ENCODE measurements at regions not wholly inside any gene's neighbourhood (a gene's known extent, or its start where the extent isn't known, plus 50 kb on each side); places are given as distances from the start of the nearest gene placed in this dataset.

DNA sequence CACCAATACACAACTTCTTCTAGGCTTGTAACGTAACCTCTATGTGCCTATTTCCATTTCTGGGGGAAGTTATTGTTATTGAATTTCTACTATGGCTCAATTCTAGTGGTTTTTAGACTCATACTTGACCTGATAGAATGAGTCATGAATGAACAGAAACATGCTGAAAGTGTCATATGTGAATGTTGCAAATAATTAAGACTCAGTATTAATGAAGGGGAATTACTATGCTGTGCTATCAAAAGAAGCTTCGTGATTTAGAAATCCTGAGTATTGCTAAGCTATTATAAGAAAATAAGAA lies 135.1 kb upstream of the ZWINT start:
- ChIA-PET CTCF (no interaction called here), POLR2A (no interaction called here)
- Histone ChIP-seq H3K4me2 (replicated peaks; ENCODE audit: low read depth, low read length, poor library complexity, severe bottlenecking) (no peak overlapping the region), H3K9me3 (ENCODE audit: control extremely low read depth in 1 of 3, control insufficient read depth in 2 of 3, insufficient read depth in 1 of 3, low read length in 2 of 3) (no peaks in the 10 kb centered on the region), H2AFZ (ENCODE audit: insufficient read depth, low read depth, low read length, poor library complexity, severe bottlenecking) (no peak overlapping the region), H3K9ac (ENCODE audit: low read length) (no peak overlapping the region), H3K4me1 (ENCODE audit: control insufficient read depth in 2 of 2, insufficient read depth in 2 of 2, low read length in 2 of 2) (no peaks in the 10 kb centered on the region), H4K20me1 (ENCODE audit: control insufficient read depth, insufficient read depth, low read length, poor library complexity, severe bottlenecking) (no peaks in the 10 kb centered on the region), H3K27me3 (replicated peaks in 1 of 4; ENCODE audit: control extremely low read depth in 1 of 4, control insufficient read depth in 3 of 4, insufficient read depth in 4 of 4, low read length in 3 of 4) (no peaks in the 10 kb centered on the region), H3K79me2 (ENCODE audit: control insufficient read depth, insufficient read depth, low read length) (no peaks in the 10 kb centered on the region), H3K4me3 (ENCODE audit: control extremely low read depth in 1 of 5, extremely low read depth in 1 of 5, insufficient read depth in 1 of 5, low read depth in 2 of 5, low read length in 4 of 5) (no peak overlapping the region), H3K36me3 (replicated peaks in 1 of 2; ENCODE audit: control extremely low read depth in 1 of 2, control insufficient read depth in 1 of 2, extremely low read depth in 1 of 2, insufficient read depth in 2 of 2, low read length in 1 of 2) (no peaks in the 10 kb centered on the region), H3K27ac (ENCODE audit: low read length in 2 of 2) (no peak overlapping the region)
- intact Hi-C loops (cut with micrococcal nuclease), result no loop called here
- Mint-ChIP-seq H3K27ac (no peak overlapping the region), H3K4me1 (no peaks in the 10 kb centered on the region), H3K4me3 (no peak overlapping the region), H3K27me3 (no peaks in the 10 kb centered on the region), H3K9me3 (ENCODE audit: insufficient read depth) (no peaks in the 10 kb centered on the region)
- DNase-seq, result no peak
- no peak for TF ChIP-seq EZH2 (IDR thresholded peaks at IDR 0.05; ENCODE audit: borderline replicate concordance, insufficient read depth, low read depth, low read length, poor library complexity, severe bottlenecking)
- TF ChIP-seq, protein P1, sequence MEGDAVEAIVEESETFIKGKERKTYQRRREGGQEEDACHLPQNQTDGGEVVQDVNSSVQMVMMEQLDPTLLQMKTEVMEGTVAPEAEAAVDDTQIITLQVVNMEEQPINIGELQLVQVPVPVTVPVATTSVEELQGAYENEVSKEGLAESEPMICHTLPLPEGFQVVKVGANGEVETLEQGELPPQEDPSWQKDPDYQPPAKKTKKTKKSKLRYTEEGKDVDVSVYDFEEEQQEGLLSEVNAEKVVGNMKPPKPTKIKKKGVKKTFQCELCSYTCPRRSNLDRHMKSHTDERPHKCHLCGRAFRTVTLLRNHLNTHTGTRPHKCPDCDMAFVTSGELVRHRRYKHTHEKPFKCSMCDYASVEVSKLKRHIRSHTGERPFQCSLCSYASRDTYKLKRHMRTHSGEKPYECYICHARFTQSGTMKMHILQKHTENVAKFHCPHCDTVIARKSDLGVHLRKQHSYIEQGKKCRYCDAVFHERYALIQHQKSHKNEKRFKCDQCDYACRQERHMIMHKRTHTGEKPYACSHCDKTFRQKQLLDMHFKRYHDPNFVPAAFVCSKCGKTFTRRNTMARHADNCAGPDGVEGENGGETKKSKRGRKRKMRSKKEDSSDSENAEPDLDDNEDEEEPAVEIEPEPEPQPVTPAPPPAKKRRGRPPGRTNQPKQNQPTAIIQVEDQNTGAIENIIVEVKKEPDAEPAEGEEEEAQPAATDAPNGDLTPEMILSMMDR (IDR thresholded peaks at IDR 0.05), result no peak
- no peak for ATAC-seq (ENCODE audit: low read depth)
- no CpG with 5 or more reads among the region's 2 CpGs for WGBS (ENCODE audit: insufficient coverage)

DNA sequence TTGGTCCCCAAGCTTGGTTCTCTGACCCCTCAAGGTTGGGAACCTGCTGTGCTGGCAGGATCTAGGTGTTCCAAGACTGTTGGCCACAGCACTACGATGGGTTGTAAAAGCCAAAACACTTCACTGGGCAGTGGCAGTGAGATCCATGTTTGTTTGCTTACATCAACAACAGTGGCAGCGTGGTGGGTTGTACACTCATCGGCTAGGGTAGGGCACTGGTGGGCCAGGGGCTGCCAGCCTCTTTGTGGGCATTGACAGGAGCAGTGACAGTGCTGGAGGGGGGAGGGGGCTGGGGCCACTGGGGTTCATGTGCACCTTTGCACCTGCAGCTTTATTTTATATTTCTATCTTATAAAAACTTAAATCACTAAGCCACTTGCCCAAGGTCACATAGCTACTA lies 126.7 kb upstream of the ZWINT start:
- DNase-seq, result no peak
- ATAC-seq (ENCODE audit: low read depth), result no peak
- POLR2A ChIA-PET, result no interaction called here
- peaks cover 4% of the 10 kb centered on the region for H3K9me3 Mint-ChIP-seq (ENCODE audit: insufficient read depth)
- H4K20me1 ChIP-seq (ENCODE audit: control insufficient read depth, insufficient read depth, low read length, poor library complexity, severe bottlenecking), result no peaks in the 10 kb centered on the region
- H3K4me2 ChIP-seq (replicated peaks; ENCODE audit: low read depth, low read length, poor library complexity, severe bottlenecking), result no peak overlapping the region
- no peak for TF ChIP-seq EZH2 (IDR thresholded peaks at IDR 0.05; ENCODE audit: borderline replicate concordance, insufficient read depth, low read depth, low read length, poor library complexity, severe bottlenecking)
- TF ChIP-seq, protein P1 (IDR thresholded peaks at IDR 0.05), result no peak
- H3K36me3 ChIP-seq (replicated peaks in 1 of 2; ENCODE audit: control extremely low read depth in 1 of 2, control insufficient read depth in 1 of 2, extremely low read depth in 1 of 2, insufficient read depth in 2 of 2, low read length in 1 of 2), result no peaks in the 10 kb centered on the region
- no peak overlapping the region for H2AFZ ChIP-seq (ENCODE audit: insufficient read depth, low read depth, low read length, poor library complexity, severe bottlenecking)
- H3K4me1 ChIP-seq (ENCODE audit: control insufficient read depth in 2 of 2, insufficient read depth in 2 of 2, low read length in 2 of 2), result no peaks in the 10 kb centered on the region
- WGBS (ENCODE audit: insufficient coverage), result 70% methylated on average over 1 of the region's 3 CpGs
- intact Hi-C loops (cut with micrococcal nuclease), result no loop called here
- no peaks in the 10 kb centered on the region for H3K4me1 Mint-ChIP-seq
- no peak overlapping the region for H3K4me3 ChIP-seq (ENCODE audit: control extremely low read depth in 1 of 5, extremely low read depth in 1 of 5, insufficient read depth in 1 of 5, low read depth in 2 of 5, low read length in 4 of 5)
- H3K4me3 Mint-ChIP-seq, result no peak overlapping the region
- H3K79me2 ChIP-seq (ENCODE audit: control insufficient read depth, insufficient read depth, low read length), result no peaks in the 10 kb centered on the region
- H3K9me3 ChIP-seq (ENCODE audit: control extremely low read depth in 1 of 3, control insufficient read depth in 2 of 3, insufficient read depth in 1 of 3, low read length in 2 of 3), result no peaks in the 10 kb centered on the region
- H3K27me3 Mint-ChIP-seq, result no peaks in the 10 kb centered on the region
- H3K27ac ChIP-seq (ENCODE audit: low read length in 2 of 2), result no peak overlapping the region
- CTCF ChIA-PET, result no interaction called here
- no peaks in the 10 kb centered on the region for H3K27me3 ChIP-seq (replicated peaks in 1 of 4; ENCODE audit: control extremely low read depth in 1 of 4, control insufficient read depth in 3 of 4, insufficient read depth in 4 of 4, low read length in 3 of 4)
- H3K27ac Mint-ChIP-seq, result no peak overlapping the region
- no peak overlapping the region for H3K9ac ChIP-seq (ENCODE audit: low read length)
